Fibroblast of villous mesenchyme (primary cell): ENCODE measurements at regions not wholly inside any gene's neighbourhood (a gene's known extent, or its start where the extent isn't known, plus 50 kb on each side); places are given as distances from the start of the nearest gene placed in this dataset.

ENCODE experiments used
- DNase-seq: peaks from one replicate; pipeline ENCODE4 v3.0.0-alpha.2; 2010; ENCODE audit warnings: low read depth
- H3K4me3 ChIP-seq: 2 replicates; pipeline ENCODE4 v1.5.1; 2011; ENCODE audit warnings: low read depth, mild to moderate bottlenecking, low read length
- CTCF ChIP-seq: IDR thresholded peaks from 2 replicates; pipeline ENCODE4 v1.5.1; 2012; ENCODE audit warnings: low read depth, mild to moderate bottlenecking, low read length; ENCODE audit not compliant: insufficient read depth

DNA sequence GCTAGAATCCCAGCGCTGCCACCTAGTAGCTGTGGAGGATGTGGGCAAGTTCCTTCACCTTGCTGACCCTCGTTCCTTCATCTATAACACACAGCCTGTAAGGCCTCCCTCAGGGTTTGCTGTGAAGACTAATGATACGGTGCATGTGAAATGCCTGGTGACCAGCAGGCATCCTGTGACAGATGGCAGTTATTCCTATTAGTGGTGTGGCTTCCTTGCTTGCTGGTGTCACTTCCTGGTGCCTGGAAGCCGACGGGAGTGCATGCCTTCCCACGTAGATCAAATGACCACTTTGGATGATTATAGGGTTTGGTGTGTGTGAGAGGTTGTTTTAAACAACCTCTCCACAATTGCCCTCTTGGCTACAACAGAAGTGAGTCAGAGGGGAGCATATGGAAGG, 894.9 kb downstream of the VRK1 start:
- H3K4me3 ChIP-seq, result no peak overlapping the region
- TF ChIP-seq CTCF, result no peak
- DNase-seq, result no peak

DNA sequence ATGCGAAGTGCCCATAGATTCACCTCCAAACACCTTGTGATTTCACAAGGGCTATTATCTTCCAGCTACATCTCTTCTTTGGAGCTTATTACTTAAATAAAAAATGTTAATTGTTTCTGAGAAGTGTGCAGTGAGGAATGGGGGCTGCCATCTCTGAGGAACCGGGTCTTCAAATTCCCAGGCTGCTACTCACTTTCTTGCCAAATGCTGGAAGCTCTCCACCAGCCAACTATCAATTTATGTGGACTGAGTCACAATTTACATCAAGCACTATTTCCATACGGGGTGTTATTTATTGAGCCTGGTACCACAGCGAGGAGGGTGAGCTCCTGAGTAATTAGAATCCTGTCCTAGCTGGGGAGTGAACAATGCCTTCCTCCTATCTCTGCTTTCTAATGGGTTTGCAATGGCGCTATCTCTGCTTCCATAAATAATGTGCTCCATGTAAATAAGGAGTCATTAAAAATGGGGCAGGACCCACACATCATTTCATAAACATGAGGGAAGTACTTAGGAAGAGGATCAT, 898.3 kb downstream of the VRK1 start:
- no peak for TF ChIP-seq CTCF
- no peak for DNase-seq
- H3K4me3 ChIP-seq, result no peak overlapping the region

GRCh38 chr14:97697772-97698171, 900.6 kb downstream of the VRK1 start:
- no peak overlapping the region for H3K4me3 ChIP-seq
- no peak for TF ChIP-seq CTCF
- no peak for DNase-seq

- DNase-seq, result no peak
- no peak overlapping the region for H3K4me3 ChIP-seq
- no peak for TF ChIP-seq CTCF
These were observed 901.8 kb downstream of the VRK1 start for GRCh38 chr14:97699026-97699425.

- H3K4me3 ChIP-seq, result no peak overlapping the region
- TF ChIP-seq CTCF, result no peak
- no peak for DNase-seq
These were observed 906.0 kb downstream of the VRK1 start for GRCh38 chr14:97703006-97703760.

DNA sequence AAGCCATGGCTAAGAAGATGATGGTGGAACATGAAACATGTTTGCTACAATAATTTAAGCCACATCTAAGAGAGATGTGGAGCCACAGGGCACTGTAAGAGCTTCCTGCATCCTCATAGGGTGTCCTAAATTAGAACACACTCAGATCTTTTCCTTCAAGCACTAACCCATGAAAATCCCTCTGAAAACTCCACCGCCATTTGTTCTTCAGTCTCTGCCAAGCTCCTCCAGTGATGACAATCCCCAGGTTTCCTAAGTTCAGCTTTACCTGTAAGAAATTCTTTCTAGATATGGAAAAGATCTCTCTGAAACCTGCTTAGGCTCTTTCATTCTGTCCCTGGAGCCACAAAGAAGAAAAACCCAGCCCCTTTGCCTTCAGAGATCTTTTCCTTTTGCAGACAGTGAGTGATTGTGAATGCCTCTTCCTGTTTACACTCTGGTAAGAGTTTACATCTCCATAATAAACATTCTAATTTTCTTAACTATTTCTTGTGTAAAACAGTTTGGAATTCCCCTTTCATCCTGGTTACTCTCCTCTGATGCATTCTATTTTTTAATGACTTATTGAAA, 907.2 kb downstream of the VRK1 start:
- DNase-seq, result no peak
- TF ChIP-seq CTCF, result no peak
- H3K4me3 ChIP-seq, result no peak overlapping the region
